WI38 (cell line): ENCODE measurements at regions not wholly inside any gene's neighbourhood (a gene's known extent, or its start where the extent isn't known, plus 50 kb on each side); places are given as distances from the start of the nearest gene placed in this dataset.

Experiments used
- H3K4me3 ChIP-seq: 2 replicates; pipeline ENCODE4 v1.5.1; 2011; ENCODE audit warnings: low read depth, mild to moderate bottlenecking, control low read depth, low read length
- TF ChIP-seq, protein P1 (sequence below): IDR thresholded peaks from 2 replicates; pipeline ENCODE4 v1.5.1; 2012; ENCODE audit warnings: low read depth, mild to moderate bottlenecking, control low read depth, low read length

DNA sequence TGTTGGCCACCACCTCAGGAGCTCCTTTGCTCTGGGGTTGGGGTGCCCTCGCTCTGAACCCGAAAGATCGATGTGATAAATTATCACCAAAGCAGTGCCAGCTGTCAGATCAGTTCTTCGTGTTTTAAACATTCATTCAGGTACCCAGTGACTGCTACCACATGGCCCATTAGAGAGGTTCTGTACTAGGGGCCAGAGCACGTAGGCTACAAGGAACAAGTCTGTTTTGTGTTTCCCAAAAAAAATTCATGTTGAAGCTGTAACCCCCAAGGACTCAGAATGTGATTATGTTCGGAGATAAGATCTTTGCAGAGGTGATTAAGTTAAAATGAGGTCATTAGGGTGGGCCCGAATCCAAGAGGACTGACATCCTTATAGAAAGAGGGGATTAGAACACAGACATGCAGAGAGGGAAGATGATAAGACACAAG lies 526.9 kb downstream of the NPHP4 start:
- TF ChIP-seq, protein P1, sequence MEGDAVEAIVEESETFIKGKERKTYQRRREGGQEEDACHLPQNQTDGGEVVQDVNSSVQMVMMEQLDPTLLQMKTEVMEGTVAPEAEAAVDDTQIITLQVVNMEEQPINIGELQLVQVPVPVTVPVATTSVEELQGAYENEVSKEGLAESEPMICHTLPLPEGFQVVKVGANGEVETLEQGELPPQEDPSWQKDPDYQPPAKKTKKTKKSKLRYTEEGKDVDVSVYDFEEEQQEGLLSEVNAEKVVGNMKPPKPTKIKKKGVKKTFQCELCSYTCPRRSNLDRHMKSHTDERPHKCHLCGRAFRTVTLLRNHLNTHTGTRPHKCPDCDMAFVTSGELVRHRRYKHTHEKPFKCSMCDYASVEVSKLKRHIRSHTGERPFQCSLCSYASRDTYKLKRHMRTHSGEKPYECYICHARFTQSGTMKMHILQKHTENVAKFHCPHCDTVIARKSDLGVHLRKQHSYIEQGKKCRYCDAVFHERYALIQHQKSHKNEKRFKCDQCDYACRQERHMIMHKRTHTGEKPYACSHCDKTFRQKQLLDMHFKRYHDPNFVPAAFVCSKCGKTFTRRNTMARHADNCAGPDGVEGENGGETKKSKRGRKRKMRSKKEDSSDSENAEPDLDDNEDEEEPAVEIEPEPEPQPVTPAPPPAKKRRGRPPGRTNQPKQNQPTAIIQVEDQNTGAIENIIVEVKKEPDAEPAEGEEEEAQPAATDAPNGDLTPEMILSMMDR: no peak
- no peak overlapping the region for H3K4me3 ChIP-seq

DNA sequence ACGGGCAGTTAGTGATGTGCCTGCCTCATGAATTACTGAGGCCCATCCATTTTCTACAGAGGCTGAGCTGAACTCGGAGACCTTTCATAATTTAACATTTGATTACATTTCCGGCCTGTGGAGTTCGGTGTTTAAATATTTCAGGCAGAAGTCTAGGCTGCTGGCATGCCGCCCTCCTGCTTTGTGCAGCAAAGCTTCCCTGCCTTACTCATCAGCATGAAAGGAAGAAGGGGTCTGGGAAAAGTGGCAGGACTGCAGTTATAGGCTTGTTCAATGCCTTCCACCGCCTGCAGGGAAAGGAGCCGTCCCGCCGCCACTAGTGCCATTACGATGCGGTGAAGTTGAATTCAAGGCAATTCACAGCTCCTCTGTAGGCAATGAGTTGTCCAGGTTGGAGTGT lies 527.9 kb downstream of the NPHP4 start:
- TF ChIP-seq, protein P1: no peak
- H3K4me3 ChIP-seq: no peak overlapping the region

DNA sequence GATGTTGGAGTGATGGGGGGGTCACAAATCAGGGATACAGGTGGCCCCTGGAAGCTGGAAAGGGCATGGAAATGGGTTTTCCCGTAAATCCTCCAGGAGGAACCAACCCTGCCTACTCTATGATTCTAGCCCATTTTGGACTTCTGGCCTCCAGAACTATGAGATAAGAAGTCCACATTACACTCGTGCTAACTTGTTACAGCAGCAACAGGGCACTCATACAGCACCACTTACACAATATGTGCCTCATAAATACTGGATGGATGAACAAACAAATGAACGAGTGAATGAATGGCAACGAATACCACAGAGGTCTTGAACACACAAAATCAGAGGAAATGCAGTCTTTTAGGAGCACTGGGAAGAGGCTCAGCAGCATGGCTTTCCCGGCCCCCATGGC lies 531.3 kb downstream of the NPHP4 start:
- TF ChIP-seq, protein P1: no peak

DNA sequence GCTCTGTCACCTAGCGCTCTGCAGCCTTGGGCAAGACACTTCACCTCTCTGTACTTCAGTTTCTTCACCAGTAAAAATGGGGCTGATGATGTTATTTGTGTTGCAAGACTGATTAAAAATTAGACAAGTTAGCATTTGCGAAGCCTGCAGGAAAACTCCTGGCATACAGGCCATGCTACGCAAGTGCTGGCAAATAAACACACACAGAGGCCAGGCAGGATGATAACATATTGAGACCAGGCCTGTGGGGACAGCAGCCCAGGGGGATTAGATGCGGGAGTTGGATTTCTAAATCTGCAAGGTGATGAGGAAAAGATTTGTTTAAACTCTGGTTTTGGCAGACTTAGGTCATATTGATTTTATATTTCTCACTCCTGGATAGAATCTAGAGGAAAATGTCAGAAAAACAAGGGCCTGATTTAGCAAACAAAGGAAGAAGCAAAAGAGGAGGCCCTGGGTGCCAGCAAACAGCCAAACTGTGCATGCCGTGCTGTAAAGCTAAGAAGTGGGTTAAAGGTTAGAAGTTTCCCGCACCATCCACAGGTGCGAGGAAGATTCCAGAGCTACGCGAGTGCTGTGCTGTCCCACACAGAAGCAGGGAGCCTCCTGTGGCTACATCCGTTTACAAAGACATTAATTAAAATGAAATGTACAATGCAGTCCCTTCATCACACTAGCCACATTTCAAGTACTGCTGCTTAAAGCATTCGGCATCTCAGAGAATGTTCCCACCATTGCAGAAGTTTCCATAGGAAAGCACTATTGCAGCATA lies 532.2 kb downstream of the NPHP4 start:
- H3K4me3 ChIP-seq: no peak overlapping the region
- TF ChIP-seq, protein P1: no peak

More for the DNA sequence above, 531.3 kb downstream of the NPHP4 start:
- no peak overlapping the region for H3K4me3 ChIP-seq

DNA sequence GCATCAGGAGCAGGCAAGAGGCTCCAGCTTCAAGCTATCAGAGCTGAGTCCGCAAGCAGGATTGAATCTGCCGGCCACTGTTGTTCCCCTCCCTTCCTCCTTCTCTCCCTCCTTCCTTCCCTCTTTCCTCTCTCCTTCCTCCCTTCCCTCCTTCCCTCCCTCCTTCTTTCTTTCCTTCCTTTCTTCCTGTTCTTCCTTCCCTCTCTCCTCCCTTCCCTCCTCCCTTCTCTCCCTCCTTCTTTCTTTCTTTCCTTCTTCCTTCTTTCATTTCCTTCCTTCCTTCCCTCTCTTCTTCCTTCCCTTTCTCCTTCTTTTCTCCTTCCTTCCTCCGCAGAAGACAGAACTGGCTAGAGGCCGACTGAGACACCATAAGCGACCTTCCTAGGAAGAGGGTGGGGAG lies 534.0 kb downstream of the NPHP4 start:
- H3K4me3 ChIP-seq: no peak overlapping the region
- TF ChIP-seq, protein P1: no peak

DNA sequence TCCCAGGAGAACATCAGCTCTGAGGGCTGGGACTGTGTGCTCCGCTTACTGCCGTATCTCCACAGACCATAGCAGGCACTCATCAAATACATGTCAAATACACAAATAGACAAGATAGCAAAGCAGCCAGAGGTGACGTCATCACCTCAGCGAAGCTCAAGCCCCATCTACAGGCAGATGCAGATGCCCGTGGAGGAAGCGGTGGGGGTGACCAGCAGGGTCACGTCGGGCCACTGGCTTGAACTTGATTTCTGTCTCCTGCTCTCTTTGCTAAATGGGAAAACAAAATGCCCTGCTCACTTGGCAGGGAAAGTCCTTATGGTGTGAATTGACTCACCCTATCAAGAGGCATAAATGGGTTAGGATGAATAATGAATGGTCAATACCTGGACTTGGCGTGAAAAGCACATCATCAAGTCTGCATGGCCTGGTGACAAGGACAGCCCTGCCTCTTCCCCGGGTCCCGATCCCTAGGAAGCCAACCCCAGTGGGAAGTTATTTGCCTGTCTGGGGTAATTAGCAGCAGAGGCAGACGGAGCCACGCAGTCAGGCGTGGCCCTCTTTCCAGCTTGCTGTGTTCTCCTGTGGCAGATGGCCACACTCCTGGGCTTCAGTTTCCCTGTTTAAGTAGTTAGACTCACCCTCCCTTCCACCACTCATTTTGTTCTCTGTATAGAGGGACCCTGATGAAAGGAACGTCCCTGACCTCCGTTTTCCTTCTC lies 536.0 kb downstream of the NPHP4 start:
- no peak overlapping the region for H3K4me3 ChIP-seq
- TF ChIP-seq, protein P1: no peak

DNA sequence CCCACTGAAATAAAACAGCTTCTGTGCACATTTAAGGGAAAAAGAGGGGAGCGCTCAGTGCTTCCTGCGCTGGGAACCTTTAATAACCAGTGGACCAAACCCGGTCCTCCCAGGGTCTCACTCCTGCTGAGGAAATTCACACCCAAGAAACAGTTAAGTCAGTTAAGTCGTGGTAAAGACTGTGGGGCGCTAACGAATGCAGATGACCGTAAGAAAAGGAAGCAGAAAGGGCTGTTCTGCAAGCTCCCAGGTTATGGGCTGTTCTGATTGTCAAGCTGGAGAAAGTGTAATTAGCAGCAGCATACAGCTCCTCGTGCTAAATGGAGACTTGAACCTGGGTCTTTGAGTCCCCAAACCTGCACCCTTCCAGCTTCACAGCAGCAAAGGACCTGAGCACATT lies 536.6 kb downstream of the NPHP4 start:
- TF ChIP-seq, protein P1: no peak
- no peak overlapping the region for H3K4me3 ChIP-seq
